Kidney epithelial cell (primary cell): ENCODE measurements at regions not wholly inside any gene's neighbourhood (a gene's known extent, or its start where the extent isn't known, plus 50 kb on each side); places are given as distances from the start of the nearest gene placed in this dataset.

Experiments
- DNase-seq: peaks from one replicate; pipeline ENCODE4 v3.0.0-alpha.2; 2010; ENCODE audit warnings: low read depth
- H3K27me3 ChIP-seq: 2 replicates; pipeline ENCODE4 v1.6.0; 2011; ENCODE audit warnings: low read length; ENCODE audit not compliant: control insufficient read depth, insufficient read depth
- H3K36me3 ChIP-seq: 2 replicates; pipeline ENCODE4 v1.5.1; 2011; ENCODE audit warnings: low read length; ENCODE audit not compliant: control insufficient read depth, insufficient read depth
- H3K4me3 ChIP-seq: 2 replicates; pipeline ENCODE4 v1.5.1; 2011; ENCODE audit warnings: low read depth, mild to moderate bottlenecking, control low read depth, low read length
- CTCF ChIP-seq: IDR thresholded peaks from 2 replicates; pipeline ENCODE4 v1.5.1; 2011; ENCODE audit warnings: mild to moderate bottlenecking, moderate library complexity, low read length, control low read depth, inconsistent platforms; ENCODE audit not compliant: insufficient read depth, poor library complexity, severe bottlenecking

GRCh38 chr20:51937779-51938178 is 135.5 kb upstream of the SALL4 start:
- Histone ChIP-seq H3K4me3 (no peak overlapping the region), H3K27me3 (no peaks in the 10 kb centered on the region), H3K36me3 (no peaks in the 10 kb centered on the region)
- no peak for TF ChIP-seq CTCF
- DNase-seq: no peak

- no peak for TF ChIP-seq CTCF
- Histone ChIP-seq H3K36me3 (no peaks in the 10 kb centered on the region), H3K27me3 (no peaks in the 10 kb centered on the region), H3K4me3 (no peak overlapping the region)
- DNase-seq: no peak
These were observed 134.1 kb upstream of the SALL4 start for GRCh38 chr20:51936377-51936776.

- no peak for DNase-seq
- Histone ChIP-seq H3K36me3 (no peaks in the 10 kb centered on the region), H3K4me3 (no peak overlapping the region), H3K27me3 (no peaks in the 10 kb centered on the region)
- no peak for TF ChIP-seq CTCF
These were observed 132.7 kb upstream of the SALL4 start for GRCh38 chr20:51935003-51935358.

- no peak overlapping the region for H3K4me3 ChIP-seq
- no peaks in the 10 kb centered on the region for H3K36me3 ChIP-seq
- no peak for TF ChIP-seq CTCF
- no peaks in the 10 kb centered on the region for H3K27me3 ChIP-seq
- no peak for DNase-seq
These were observed 132.1 kb upstream of the SALL4 start for GRCh38 chr20:51934301-51935002.

- no peak overlapping the region for H3K4me3 ChIP-seq
- TF ChIP-seq CTCF: no peak
- H3K27me3 ChIP-seq: no peaks in the 10 kb centered on the region
- DNase-seq: no peak
- no peaks in the 10 kb centered on the region for H3K36me3 ChIP-seq
These were observed 129.1 kb upstream of the SALL4 start for GRCh38 chr20:51931371-51931781.

- H3K4me3 ChIP-seq: no peak overlapping the region
- no peaks in the 10 kb centered on the region for H3K36me3 ChIP-seq
- no peak for TF ChIP-seq CTCF
- peak; percentile 42 for DNase-seq
- H3K27me3 ChIP-seq: no peaks in the 10 kb centered on the region
These were observed 128.5 kb upstream of the SALL4 start for GRCh38 chr20:51930775-51931174.
